Kidney (tissue), 13 donors: ENCODE measurements at regions not wholly inside any gene's neighbourhood (a gene's known extent, or its start where the extent isn't known, plus 50 kb on each side); places are given as distances from the start of the nearest gene placed in this dataset.

Source experiments
- DNase-seq, 5 donors: peaks; one replicate each; pipeline ENCODE4 v3.0.0-alpha.2; 2013 to 2020
- FAIRE-seq: peaks from 2 replicates; lab custom pipeline; 2012; peaks lifted over from hg19 to GRCh38; lab: Jason Lieb, UNC
- H3K27ac ChIP-seq, 2 donors: one replicate each; pipeline ENCODE4 v1.7.0; 2013; ENCODE audit warnings: low read depth in 2 of 2, low read length in 2 of 2, inconsistent platforms in 1 of 2
- H3K27me3 ChIP-seq: one replicate; pipeline ENCODE4 v1.7.1; 2013; ENCODE audit warnings: low read length, inconsistent platforms; ENCODE audit not compliant: control insufficient read depth, insufficient read depth
- H3K36me3 ChIP-seq, 3 donors: one replicate each; pipeline versions ENCODE4 v1.7.0 to v1.7.1; 2013; ENCODE audit warnings: low read length in 3 of 3, control low read depth in 1 of 3, inconsistent platforms in 1 of 3; ENCODE audit not compliant: insufficient read depth in 3 of 3, control insufficient read depth in 2 of 3
- H3K4me1 ChIP-seq, 3 donors: one replicate each; pipeline versions ENCODE4 v1.7.0 to v1.7.1; 2013; ENCODE audit warnings: low read length in 3 of 3, inconsistent platforms in 1 of 3, low read depth in 1 of 3; ENCODE audit not compliant: control insufficient read depth in 2 of 3, insufficient read depth in 2 of 3
- H3K4me3 ChIP-seq, 3 donors: one replicate each; pipeline versions ENCODE4 v1.7.0 to v1.8.1; 2013; ENCODE audit warnings: low read length in 3 of 3, control low read depth in 1 of 3, inconsistent platforms in 1 of 3
- H3K9ac ChIP-seq, 3 donors: one replicate each; pipeline versions ENCODE4 v1.7.0 to v1.7.1; 2013; ENCODE audit warnings: low read length in 3 of 3, control low read depth in 1 of 3, inconsistent platforms in 1 of 3
- H3K9me3 ChIP-seq, 3 donors: one replicate each; pipeline versions ENCODE4 v1.7.0 to v1.7.1; 2013; ENCODE audit warnings: low read length in 3 of 3, control low read depth in 1 of 3, inconsistent platforms in 1 of 3; ENCODE audit not compliant: control insufficient read depth in 2 of 3, insufficient read depth in 1 of 3
- CTCF ChIP-seq: IDR thresholded peaks from 3 replicates; pipeline ENCODE4 v1.5.1; 2012; ENCODE audit warnings: mild to moderate bottlenecking, moderate library complexity, borderline replicate concordance; ENCODE audit not compliant: insufficient read depth; ENCODE audit errors: extremely low read depth
- intact Hi-C: fragments of 100-400 bp; cut with DNase I; formaldehyde crosslinking; loops from one replicate; pipeline ENCODE4 v1.11.1; 2022
- donor health status: control.
- donor health status: control.
- donor health status: control.
- donor health status: control.
- donor health status: control.
- donor health status: DM: yes; HTN: yes; CAD: no.
- donor health status: Normal renal cell carcinoma (clear cell type).

- H3K9ac ChIP-seq, result no peak overlapping the region
- no peaks in the 10 kb centered on the region for H3K9me3 ChIP-seq
- FAIRE-seq, result no peak
- H3K27ac ChIP-seq, result no peak overlapping the region
- no peak overlapping the region for H3K4me3 ChIP-seq
- H3K27me3 ChIP-seq, result no peaks in the 10 kb centered on the region
- H3K36me3 ChIP-seq, result no peaks in the 10 kb centered on the region
- no peak for TF ChIP-seq CTCF
- intact Hi-C loops, result no loop called here
- DNase-seq, result no peak
- no peaks in the 10 kb centered on the region for H3K4me1 ChIP-seq
These were observed 76.0 kb upstream of the DHRSX start for GRCh38 chrX:2576793-2577192.

GRCh38 chrX:2574271-2574670 is 73.5 kb upstream of the DHRSX start:
- Histone ChIP-seq H3K36me3 (no peaks in the 10 kb centered on the region), H3K9ac (no peak overlapping the region)
- FAIRE-seq, result no peak

GRCh38 chrX:2572740-2573139 is 72.0 kb upstream of the DHRSX start:
- DNase-seq (no peak), FAIRE-seq (no peak)
- no peak overlapping the region for H3K4me3 ChIP-seq
- H3K9ac ChIP-seq, result no peak overlapping the region
- H3K36me3 ChIP-seq, result no peaks in the 10 kb centered on the region
- H3K27ac ChIP-seq, result no peak overlapping the region
- no peaks in the 10 kb centered on the region for H3K27me3 ChIP-seq
- no peaks in the 10 kb centered on the region for H3K9me3 ChIP-seq
- intact Hi-C loops, result no loop called here
- H3K4me1 ChIP-seq, result no peaks in the 10 kb centered on the region
- TF ChIP-seq CTCF, result no peak

More at GRCh38 chrX:2574271-2574670, 73.5 kb upstream of the DHRSX start:
- Histone ChIP-seq H3K9me3 (no peaks in the 10 kb centered on the region), H3K27me3 (no peaks in the 10 kb centered on the region), H3K4me1 (no peaks in the 10 kb centered on the region), H3K4me3 (no peak overlapping the region), H3K27ac (no peak overlapping the region)
- DNase-seq, result no peak
- TF ChIP-seq CTCF, result no peak
- intact Hi-C loops, result no loop called here

- no peaks in the 10 kb centered on the region for H3K27me3 ChIP-seq
- H3K4me3 ChIP-seq, result no peak overlapping the region
- no peaks in the 10 kb centered on the region for H3K9me3 ChIP-seq
- FAIRE-seq (no peak), DNase-seq (no peak)
- no peaks in the 10 kb centered on the region for H3K36me3 ChIP-seq
- no peaks in the 10 kb centered on the region for H3K4me1 ChIP-seq
- no peak overlapping the region for H3K27ac ChIP-seq
- intact Hi-C loops, result no loop called here
- TF ChIP-seq CTCF, result no peak
- H3K9ac ChIP-seq, result no peak overlapping the region
These were observed 67.3 kb upstream of the DHRSX start for GRCh38 chrX:2568125-2568524.
